ENCODE measurements at regions not wholly inside any gene's neighbourhood (a gene's known extent, or its start where the extent isn't known, plus 50 kb on each side); places are given as distances from the start of the nearest gene placed in this dataset.

GRCh38 chr4:57490520-57491255 lies 380.5 kb upstream of the IGFBP7 start:
- H3K4me3 ChIP-seq (ENCODE audit: low read depth, low read length) = no peak overlapping the region
- no peak for TF ChIP-seq CTCF (IDR thresholded peaks at IDR 0.05; ENCODE audit: low read depth, low read length)

GRCh38 chr4:57488366-57489162 lies 378.4 kb upstream of the IGFBP7 start:
- H3K4me3 ChIP-seq (ENCODE audit: low read depth, low read length) = no peak overlapping the region
- TF ChIP-seq CTCF (IDR thresholded peaks at IDR 0.05; ENCODE audit: low read depth, low read length) = no peak

GRCh38 chr4:57475424-57475823 lies 365.2 kb upstream of the IGFBP7 start:
- no peak overlapping the region for H3K4me3 ChIP-seq (ENCODE audit: low read depth, low read length)
- no peak for TF ChIP-seq CTCF (IDR thresholded peaks at IDR 0.05; ENCODE audit: low read depth, low read length)

- no peak overlapping the region for H3K4me3 ChIP-seq (ENCODE audit: low read depth, low read length)
- TF ChIP-seq CTCF (IDR thresholded peaks at IDR 0.05; ENCODE audit: low read depth, low read length) = no peak
These were observed 355.3 kb upstream of the IGFBP7 start for GRCh38 chr4:57465321-57466056.

GRCh38 chr4:57462843-57463242 lies 352.7 kb upstream of the IGFBP7 start:
- no peak overlapping the region for H3K4me3 ChIP-seq (ENCODE audit: low read depth, low read length)
- no peak for TF ChIP-seq CTCF (IDR thresholded peaks at IDR 0.05; ENCODE audit: low read depth, low read length)

- no peak overlapping the region for H3K4me3 ChIP-seq (ENCODE audit: low read depth, low read length)
- TF ChIP-seq CTCF (IDR thresholded peaks at IDR 0.05; ENCODE audit: low read depth, low read length) = no peak
These were observed 350.8 kb upstream of the IGFBP7 start for GRCh38 chr4:57460967-57461366.

All from WI38 (cell line).